K562 (cell line): ENCODE measurements at regions not wholly inside any gene's neighbourhood (a gene's known extent, or its start where the extent isn't known, plus 50 kb on each side); places are given as distances from the start of the nearest gene placed in this dataset.
"Not testable (repeated sequence)": the region's sequence is repeated elsewhere in the genome, so short reads cannot be mapped to it uniquely, and the experiment has no call there.

ENCODE experiments used
- ATAC-seq: fragments of 200-7000 bp; cut with Tn5 transposase; 3 replicates; pipeline ENCODE4 v1.9.1; 2020; ENCODE audit warnings: moderate library complexity
- BruUV-seq: library from RNA; stranded (reverse); fragments of 400-500 nt; replicated peaks from 2 replicates; lab custom pipeline; 2021; lab: Mats Ljungman, UMichigan
- CTCF ChIA-PET: fragments of 300-600 bp; formaldehyde crosslinking; extraction: SDS; loops from one replicate; lab custom pipeline; 2021; ENCODE audit warnings: low intra/inter-chr PET ratio; lab: Yijun Ruan, JAX
- POLR2A ChIA-PET: fragments of 300-600, 350-650 bp; sonication (Branson Sonifier 250); formaldehyde crosslinking; extraction: SDS; loops from one replicate; lab custom pipeline; 2021; ENCODE audit warnings: antibody characterized with exemption, inconsistent platforms; lab: Yijun Ruan, JAX
- DNase-seq, 4 experiments: peaks; one replicate each; pipeline versions ENCODE4 v3.0.0 to v3.0.0-alpha.2; 2011 to 2018; ENCODE audit warnings: low spot score in 3 of 4, mixed read lengths in 3 of 4; ENCODE audit errors: extremely low read depth in 1 of 4
- FAIRE-seq: peaks from 2 replicates; lab custom pipeline; 2011; peaks lifted over from hg19 to GRCh38; lab: Jason Lieb, UNC
- H2AFZ ChIP-seq: 2 replicates; pipeline ENCODE4 v1.6.0; 2011; ENCODE audit warnings: low read depth, low read length, control low read depth, inconsistent platforms
- H3K27ac ChIP-seq: fragments of 200-600 bp; 3 replicates; pipeline ENCODE4 v1.8.0; 2011; ENCODE audit warnings: low read depth, mild to moderate bottlenecking, control low read depth, inconsistent platforms, low read length, moderate library complexity, mixed read lengths; ENCODE audit errors: extremely low read depth
- H3K27me3 ChIP-seq, 2 experiments: fragments of 300-600 bp in 1 of 2; 2 replicates in 1 of 2; 3 replicates in 1 of 2; pipeline versions ENCODE4 v1.6.0 to v1.8.0; 2011; ENCODE audit warnings: inconsistent platforms in 2 of 2, low read length in 2 of 2, mild to moderate bottlenecking in 1 of 2, mixed read lengths in 1 of 2, moderate library complexity in 1 of 2; ENCODE audit not compliant: control insufficient read depth in 2 of 2, insufficient read depth in 2 of 2
- H3K36me3 ChIP-seq: fragments of 300-600 bp; 3 replicates; pipeline ENCODE4 v1.8.0; 2011; ENCODE audit warnings: mild to moderate bottlenecking, low read length, inconsistent platforms; ENCODE audit not compliant: control insufficient read depth, insufficient read depth
- H3K4me1 ChIP-seq, 2 experiments: fragments of 200-600 bp in 1 of 2; replicated peaks in 1 of 2; 2 replicates in 1 of 2; 3 replicates in 1 of 2; pipeline versions ENCODE4 v1.5.1 to v1.8.0; 2011; ENCODE audit warnings: inconsistent platforms in 2 of 2, low read length in 2 of 2, mild to moderate bottlenecking in 1 of 2, mixed read lengths in 1 of 2, moderate library complexity in 1 of 2; ENCODE audit not compliant: control insufficient read depth in 2 of 2, insufficient read depth in 2 of 2
- H3K4me2 ChIP-seq: 2 replicates; pipeline ENCODE4 v1.6.1; 2011; ENCODE audit warnings: low read length, control low read depth, inconsistent platforms, mixed read lengths; ENCODE audit not compliant: insufficient read depth
- H3K4me3 ChIP-seq: fragments of 200-600 bp; sonication (generic), shearing (Covaris generic); 2 replicates; pipeline ENCODE4 v1.5.1; 2016; ENCODE audit warnings: control low read depth, inconsistent platforms
- H3K79me2 ChIP-seq: fragments of 200-600 bp; 3 replicates; pipeline ENCODE4 v1.8.0; 2011; ENCODE audit warnings: low read length, inconsistent platforms; ENCODE audit not compliant: control insufficient read depth, insufficient read depth
- H3K9ac ChIP-seq, 2 experiments: 2 replicates each; pipeline versions ENCODE4 v1.6.0 to v1.6.1; 2011; ENCODE audit warnings: low read depth in 2 of 2, low read length in 2 of 2, control low read depth in 1 of 2, inconsistent platforms in 1 of 2, mild to moderate bottlenecking in 1 of 2, mixed read lengths in 1 of 2; ENCODE audit not compliant: insufficient read depth in 1 of 2
- H3K9me1 ChIP-seq: one replicate; pipeline ENCODE4 v1.6.0; 2011; ENCODE audit warnings: inconsistent platforms, mild to moderate bottlenecking, low read length, moderate library complexity; ENCODE audit not compliant: control insufficient read depth, insufficient read depth
- H3K9me3 ChIP-seq: replicated peaks from 2 replicates; pipeline ENCODE4 v1.5.1; 2011; ENCODE audit warnings: low read depth, low read length, inconsistent platforms; ENCODE audit not compliant: control insufficient read depth, insufficient read depth
- H4K20me1 ChIP-seq: replicated peaks from 2 replicates; pipeline ENCODE4 v1.6.1; 2011; ENCODE audit warnings: low read length, inconsistent platforms, mixed read lengths; ENCODE audit not compliant: control insufficient read depth, insufficient read depth
- ARID3B ChIP-seq: fragments of 250-450 bp; sonication (Bioruptor Pico); IDR thresholded peaks from 2 replicates; pipeline ENCODE4 v1.4.0; 2020; ENCODE audit warnings: borderline replicate concordance
- ATF2 ChIP-seq: sonication (generic); formaldehyde crosslinking; IDR thresholded peaks from 2 replicates; pipeline ENCODE4 v1.8.1; 2022; ENCODE audit warnings: missing genetic modification reagents
- CHAMP1 ChIP-seq: fragments of 450-650 bp; IDR thresholded peaks from 2 replicates; pipeline ENCODE4 v1.6.1; 2016; ENCODE audit warnings: mild to moderate bottlenecking
- PURB ChIP-seq: sonication (generic); formaldehyde crosslinking; IDR thresholded peaks from 2 replicates; pipeline ENCODE4 v1.9.0; 2021; ENCODE audit warnings: low read depth, mild to moderate bottlenecking, missing genetic modification reagents
- STAT5A ChIP-seq: IDR thresholded peaks from 2 replicates; pipeline ENCODE4 v1.6.1; 2012; ENCODE audit warnings: low read length, inconsistent platforms, borderline replicate concordance
- ZNF780A ChIP-seq: fragments of 250-450 bp; sonication (Bioruptor Pico); IDR thresholded peaks from 2 replicates; pipeline ENCODE4 v1.5.0; 2021; ENCODE audit warnings: mild to moderate bottlenecking
- WGBS: fragments of 100-300 bp; shearing (Covaris generic); methylation state at CpG from one replicate; pipeline ENCODE4 v1.1.6; 2016; ENCODE audit warnings: low coverage, mixed read lengths; ENCODE audit not compliant: insufficient coverage; ENCODE audit errors: missing lambda C conversion rate; 5-methylcytosine and 5-hydroxymethylcytosine counted together
- in situ Hi-C: fragments of 300-500 bp; cut with MboI; formaldehyde crosslinking; loops from 4 replicates; pipeline ENCODE4 v1.15.0; 2018; ENCODE audit warnings: inconsistent platforms, mixed read lengths
- intact Hi-C: fragments of 100-400 bp; cut with micrococcal nuclease; formaldehyde crosslinking; loops from 2 replicates; pipeline ENCODE4 v1.14.2; 2022

- in situ Hi-C loops: not testable (repeated sequence)
These were observed 168.7 kb upstream of the SOX14 start for GRCh38 chr3:137595415-137595814.

GRCh38 chr3:137610723-137611122 lies 153.4 kb upstream of the SOX14 start:
- BruUV-seq: no TSS peak
- H3K4me1 ChIP-seq: no peaks in the 10 kb centered on the region
- no peaks in the 10 kb centered on the region for H3K9me3 ChIP-seq
- intact Hi-C loops: no loop called here
- no peak for ATAC-seq
- no peaks in the 10 kb centered on the region for H3K79me2 ChIP-seq
- 0% methylated on average over 3 of the region's 3 CpGs for WGBS
- no peaks in the 10 kb centered on the region for H3K36me3 ChIP-seq
- H4K20me1 ChIP-seq: no peaks in the 10 kb centered on the region
- in situ Hi-C loops: no loop called here
- no peak overlapping the region for H3K4me3 ChIP-seq
- H3K27ac ChIP-seq: no peak overlapping the region
- H3K4me2 ChIP-seq: no peak overlapping the region
- no peaks in the 10 kb centered on the region for H3K9me1 ChIP-seq
- no peaks in the 10 kb centered on the region for H3K27me3 ChIP-seq
- FAIRE-seq: no peak
- POLR2A ChIA-PET: no interaction called here
- CTCF ChIA-PET: no interaction called here
- no peak overlapping the region for H3K9ac ChIP-seq
- no peak overlapping the region for H2AFZ ChIP-seq
- no peak for DNase-seq
- TF ChIP-seq ZNF780A (CRISPR knock-in tag) (no peak), ATF2 (CRISPR knock-in tag) (no peak), ARID3B (CRISPR knock-in tag) (no peak), CHAMP1 (no peak), STAT5A (no peak), PURB (CRISPR knock-in tag) (no peak)

More at GRCh38 chr3:137595415-137595814, 168.7 kb upstream of the SOX14 start:
- POLR2A ChIA-PET, H3K27me3 ChIP-seq, BruUV-seq, H4K20me1 ChIP-seq, FAIRE-seq, H3K79me2 ChIP-seq, H3K4me3 ChIP-seq, intact Hi-C loops, H3K36me3 ChIP-seq, ATAC-seq, H3K9ac ChIP-seq, CTCF ChIA-PET, H3K9me1 ChIP-seq, H3K4me2 ChIP-seq, DNase-seq, H3K9me3 ChIP-seq, H3K4me1 ChIP-seq, H3K27ac ChIP-seq, H2AFZ ChIP-seq: not testable (repeated sequence)
- 0% methylated on average over 3 of the region's 4 CpGs for WGBS
